ENCODE measurements at regions not wholly inside any gene's neighbourhood (a gene's known extent, or its start where the extent isn't known, plus 50 kb on each side); places are given as distances from the start of the nearest gene placed in this dataset.

- TF ChIP-seq, protein P1, sequence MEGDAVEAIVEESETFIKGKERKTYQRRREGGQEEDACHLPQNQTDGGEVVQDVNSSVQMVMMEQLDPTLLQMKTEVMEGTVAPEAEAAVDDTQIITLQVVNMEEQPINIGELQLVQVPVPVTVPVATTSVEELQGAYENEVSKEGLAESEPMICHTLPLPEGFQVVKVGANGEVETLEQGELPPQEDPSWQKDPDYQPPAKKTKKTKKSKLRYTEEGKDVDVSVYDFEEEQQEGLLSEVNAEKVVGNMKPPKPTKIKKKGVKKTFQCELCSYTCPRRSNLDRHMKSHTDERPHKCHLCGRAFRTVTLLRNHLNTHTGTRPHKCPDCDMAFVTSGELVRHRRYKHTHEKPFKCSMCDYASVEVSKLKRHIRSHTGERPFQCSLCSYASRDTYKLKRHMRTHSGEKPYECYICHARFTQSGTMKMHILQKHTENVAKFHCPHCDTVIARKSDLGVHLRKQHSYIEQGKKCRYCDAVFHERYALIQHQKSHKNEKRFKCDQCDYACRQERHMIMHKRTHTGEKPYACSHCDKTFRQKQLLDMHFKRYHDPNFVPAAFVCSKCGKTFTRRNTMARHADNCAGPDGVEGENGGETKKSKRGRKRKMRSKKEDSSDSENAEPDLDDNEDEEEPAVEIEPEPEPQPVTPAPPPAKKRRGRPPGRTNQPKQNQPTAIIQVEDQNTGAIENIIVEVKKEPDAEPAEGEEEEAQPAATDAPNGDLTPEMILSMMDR (IDR thresholded peaks at IDR 0.05; ENCODE audit: low read depth, low read length), result no peak
- in situ Hi-C loops (cut with HindIII; ENCODE audit: low sequenced_read_pairs), result no loop called here
- H3K4me3 ChIP-seq (ENCODE audit: low read depth, low read length), result no peak overlapping the region
- no peak for DNase-seq (ENCODE audit: low read depth, low spot score)
These were observed 121.3 kb upstream of the SCAF11 start for GRCh38 chr12:46111715-46112114.

DNA sequence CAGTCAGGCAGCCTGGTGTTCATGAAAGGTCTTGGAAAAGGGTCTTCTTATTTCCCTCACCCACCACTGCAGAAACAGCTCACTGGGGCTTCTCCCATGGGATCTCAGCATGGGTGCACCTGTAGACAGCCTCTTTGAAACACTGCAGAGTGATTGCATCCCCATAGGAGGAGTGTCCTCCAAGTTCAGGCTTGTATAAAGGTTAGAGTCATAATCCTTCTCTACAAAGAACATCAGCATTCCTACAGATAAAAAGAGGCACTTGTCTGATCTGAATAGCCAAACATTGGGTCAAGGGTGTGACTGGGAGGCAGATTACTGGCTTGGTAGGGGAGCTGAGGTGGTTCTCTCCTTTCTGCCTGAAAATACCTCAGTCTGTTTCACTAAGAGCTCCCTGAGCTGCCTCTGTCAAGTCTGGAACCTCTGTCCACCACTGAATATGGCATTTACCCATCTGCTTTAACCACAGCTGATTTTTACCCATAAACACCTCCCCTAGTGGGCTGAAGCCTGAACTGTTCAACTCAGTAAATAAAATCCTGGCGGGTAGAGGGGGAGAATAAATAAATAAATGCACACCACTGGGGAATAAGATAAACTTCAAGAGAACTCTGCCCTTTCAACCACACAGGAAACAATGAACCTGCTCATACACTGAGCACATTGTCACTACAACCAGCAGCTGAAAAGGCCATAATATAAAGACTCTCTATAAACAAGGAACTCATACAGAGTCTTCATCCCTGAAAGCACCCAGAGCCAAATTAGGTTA is 120.7 kb upstream of the SCAF11 start:
- DNase-seq (ENCODE audit: low read depth, low spot score), result no peak
- TF ChIP-seq, protein P1 (IDR thresholded peaks at IDR 0.05; ENCODE audit: low read depth, low read length), result peak; percentile 29
- in situ Hi-C loops (cut with HindIII; ENCODE audit: low sequenced_read_pairs), result no loop called here
- no peak overlapping the region for H3K4me3 ChIP-seq (ENCODE audit: low read depth, low read length)

GRCh38 chr12:46110223-46110611 is 119.8 kb upstream of the SCAF11 start:
- no peak for DNase-seq (ENCODE audit: low read depth, low spot score)
- in situ Hi-C loops (cut with HindIII; ENCODE audit: low sequenced_read_pairs), result no loop called here
- TF ChIP-seq, protein P1 (IDR thresholded peaks at IDR 0.05; ENCODE audit: low read depth, low read length), result no peak
- no peak overlapping the region for H3K4me3 ChIP-seq (ENCODE audit: low read depth, low read length)

DNA sequence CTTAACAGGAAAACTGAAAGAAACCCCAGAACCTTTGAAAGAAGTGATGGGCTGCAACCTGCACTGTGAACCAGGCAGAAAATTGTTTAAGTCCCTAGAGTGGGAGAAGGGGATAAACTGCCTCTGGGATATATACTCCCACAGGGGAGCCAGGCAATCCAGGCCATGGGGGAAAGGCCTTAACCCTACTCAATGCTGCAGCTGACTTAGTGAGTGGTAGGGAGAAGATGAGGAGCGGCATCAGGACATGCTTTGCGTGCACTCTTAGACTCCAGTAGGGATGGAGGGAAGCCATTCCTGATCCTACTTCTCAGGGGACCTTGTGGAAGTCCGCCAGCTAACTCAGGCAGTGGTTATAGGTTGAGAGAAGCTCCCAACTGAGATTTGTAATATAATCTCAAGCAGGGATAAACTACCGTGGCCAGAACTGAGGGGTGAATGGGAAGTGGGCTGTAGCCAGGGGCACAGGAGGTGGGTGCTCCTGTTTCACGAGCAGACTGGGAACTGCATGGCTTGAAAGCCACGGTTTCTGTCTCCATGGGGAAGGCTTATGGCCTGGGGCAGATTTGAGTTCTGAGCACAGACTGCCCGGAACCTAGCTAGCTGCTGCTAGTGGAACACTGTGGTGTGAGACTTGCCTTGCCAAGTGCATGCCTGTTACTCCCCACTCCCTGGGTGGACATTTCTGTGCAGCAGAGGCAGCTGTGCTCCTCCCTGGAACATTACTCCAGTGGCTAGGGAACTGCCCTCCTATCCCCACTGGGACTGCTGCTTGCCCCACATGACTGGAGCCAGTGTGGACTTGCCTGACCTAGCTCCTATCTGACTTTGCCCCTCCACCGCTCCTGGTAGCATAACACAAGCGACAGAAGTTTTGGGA is 119.2 kb upstream of the SCAF11 start:
- in situ Hi-C loops (cut with HindIII; ENCODE audit: low sequenced_read_pairs), result no loop called here
- no peak overlapping the region for H3K4me3 ChIP-seq (ENCODE audit: low read depth, low read length)

DNA sequence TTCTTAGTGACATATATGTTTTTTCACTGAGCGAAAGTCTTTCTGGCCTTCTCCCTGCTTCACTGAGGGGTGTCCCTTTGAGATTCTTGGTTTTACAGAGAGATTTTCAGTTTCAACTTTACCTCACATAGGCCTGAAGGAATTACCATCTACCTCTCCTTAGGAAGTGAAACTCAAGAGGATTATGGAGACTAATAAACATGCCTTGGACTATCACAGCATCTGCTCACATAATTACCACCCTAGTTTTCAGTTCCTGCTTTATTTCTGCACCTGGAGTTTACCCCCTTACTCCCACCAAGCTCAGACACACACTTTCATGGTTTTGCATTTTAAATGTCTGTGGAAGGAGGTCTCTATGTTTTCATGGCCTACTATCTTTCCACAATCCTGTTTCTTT is 118.3 kb upstream of the SCAF11 start:
- in situ Hi-C loops (cut with HindIII; ENCODE audit: low sequenced_read_pairs), result no loop called here
- TF ChIP-seq, protein P1 (IDR thresholded peaks at IDR 0.05; ENCODE audit: low read depth, low read length), result no peak
- no peak overlapping the region for H3K4me3 ChIP-seq (ENCODE audit: low read depth, low read length)
- DNase-seq (ENCODE audit: low read depth, low spot score), result no peak

More for the DNA sequence above, 119.2 kb upstream of the SCAF11 start:
- DNase-seq (ENCODE audit: low read depth, low spot score), result no peak
- TF ChIP-seq, protein P1 (IDR thresholded peaks at IDR 0.05; ENCODE audit: low read depth, low read length), result no peak

DNA sequence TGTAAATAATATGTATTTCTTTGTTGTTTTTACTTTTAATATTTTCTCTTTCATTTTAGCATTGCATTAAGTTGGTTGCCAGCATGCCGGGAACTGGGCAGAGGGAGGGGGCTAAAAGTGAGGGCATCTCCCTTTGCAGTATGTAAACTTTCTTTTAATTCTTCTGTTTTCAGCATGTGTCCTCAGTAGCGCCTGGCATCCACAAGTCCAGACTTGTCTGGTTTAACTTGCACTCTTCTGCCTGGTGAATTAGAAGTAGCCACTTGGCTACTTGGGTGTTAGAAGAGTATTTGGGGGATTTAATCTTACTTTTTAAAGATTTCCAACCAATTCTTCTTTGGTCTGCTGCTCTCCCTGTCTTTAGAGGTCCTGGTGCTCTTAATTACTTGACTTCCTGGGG is 117.2 kb upstream of the SCAF11 start:
- H3K4me3 ChIP-seq (ENCODE audit: low read depth, low read length), result no peak overlapping the region
- in situ Hi-C loops (cut with HindIII; ENCODE audit: low sequenced_read_pairs), result no loop called here
- no peak for DNase-seq (ENCODE audit: low read depth, low spot score)
- TF ChIP-seq, protein P1 (IDR thresholded peaks at IDR 0.05; ENCODE audit: low read depth, low read length), result no peak

Data from astrocyte of the spinal cord (primary cell).